Psoas muscle (tissue), 7 donors: ENCODE measurements at regions not wholly inside any gene's neighbourhood (a gene's known extent, or its start where the extent isn't known, plus 50 kb on each side); places are given as distances from the start of the nearest gene placed in this dataset.

Experiments used
- ATAC-seq, 4 donors: fragments of 200-7000 bp; cut with Tn5 transposase; one replicate each; pipeline ENCODE4 v1.9.1; 2020; ENCODE audit warnings: moderate library complexity in 3 of 4, mild to moderate bottlenecking in 2 of 4
- DNase-seq, 2 donors: peaks; one replicate each; pipeline ENCODE4 v3.0.0-alpha.2; 2020
- H3K27ac ChIP-seq: fragments of 200-600 bp; one replicate; pipeline ENCODE4 v1.8.0; 2022
- H3K27me3 ChIP-seq, 3 donors: fragments of 200-600 bp in 1 of 3; one replicate each; pipeline versions ENCODE4 v1.6.1 to v1.8.0; 2013 to 2022; ENCODE audit warnings: low read length in 2 of 3, mild to moderate bottlenecking in 2 of 3, moderate library complexity in 1 of 3; ENCODE audit not compliant: insufficient read depth in 3 of 3
- H3K36me3 ChIP-seq, 2 donors: fragments of 200-600 bp in 1 of 2; one replicate each; pipeline versions ENCODE4 v1.6.1 to v1.8.0; 2013 to 2022; ENCODE audit warnings: low read depth in 1 of 2, mild to moderate bottlenecking in 1 of 2, moderate library complexity in 1 of 2; ENCODE audit not compliant: insufficient read depth in 1 of 2
- H3K4me1 ChIP-seq: fragments of 200-600 bp; one replicate; pipeline ENCODE4 v1.8.0; 2022
- H3K4me3 ChIP-seq: fragments of 200-600 bp; one replicate; pipeline ENCODE4 v1.8.0; 2022; ENCODE audit warnings: mild to moderate bottlenecking
- H3K9me3 ChIP-seq: fragments of 200-600 bp; one replicate; pipeline ENCODE4 v1.8.0; 2022
- WGBS, 3 donors: extraction: QIAGEN DNeasy Blood & Tissue Kit; methylation state at CpG; one replicate each; pipeline versions ENCODE4 v1.1.6 to v1.1.7; 2013; 5-methylcytosine and 5-hydroxymethylcytosine counted together
- intact Hi-C, 2 donors: fragments of 100-400 bp; cut with DNase I; formaldehyde crosslinking; loops; one replicate each; pipeline versions ENCODE4 v1.11.0 to v1.14.2; 2022
- TF ChIP-seq, protein P1 (sequence below): fragments of 200-600 bp; IDR thresholded peaks from one replicate; pipeline ENCODE4 v1.8.0; 2022; ENCODE audit warnings: antibody characterized with exemption
- donor health status: healthy with polysubstance abuse.
- donor health status: DM: no; HTN: no; CAD: no; lungs with moderate emphysema.
- donor health status: Bipolar disorder and iron deficiency.
- donor health status: healthy.
- donor health status: DM: yes; HTN: yes; CAD: no.
- donor health status: DM: no; HTN: no; CAD: no.
- donor health status: DM: yes; HTN: yes; CAD: no.

DNA sequence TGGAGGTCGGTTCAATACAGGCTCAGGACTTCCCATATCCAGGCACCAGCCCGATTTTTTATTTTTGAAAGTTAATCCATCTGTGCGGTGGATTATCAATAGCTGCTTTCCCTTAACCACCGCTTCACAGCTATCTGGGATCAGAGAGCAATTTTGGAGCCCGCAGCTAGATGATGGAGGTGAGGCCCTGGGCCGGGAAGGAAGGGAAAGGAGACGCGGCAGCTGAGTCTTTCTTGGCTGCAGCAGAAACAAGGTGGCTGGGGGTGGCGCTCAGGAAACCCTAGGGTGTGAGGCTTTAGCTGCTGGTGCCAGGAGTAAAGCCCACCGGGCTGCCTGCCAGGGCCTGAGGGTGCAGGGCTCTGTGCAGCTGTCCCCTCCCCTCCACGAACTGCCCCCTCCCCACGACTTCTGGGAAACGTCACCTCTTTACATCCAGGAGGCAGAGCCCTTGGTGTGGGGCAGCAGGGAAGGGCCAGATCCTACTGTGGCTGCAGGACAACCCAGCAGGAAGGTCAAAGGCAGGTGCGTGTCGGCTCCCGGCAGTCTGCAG lies 307.0 kb downstream of the ZNF536 start:
- no peak for ATAC-seq
- Histone ChIP-seq H3K36me3 (no peaks in the 10 kb centered on the region), H3K4me3 (no peak overlapping the region), H3K4me1 (no peaks in the 10 kb centered on the region), H3K27ac (no peak overlapping the region), H3K9me3 (no peaks in the 10 kb centered on the region), H3K27me3 (peaks cover 0 to 19% (median 8%) of the 10 kb centered on the region in 3 donors)
- TF ChIP-seq, protein P1, sequence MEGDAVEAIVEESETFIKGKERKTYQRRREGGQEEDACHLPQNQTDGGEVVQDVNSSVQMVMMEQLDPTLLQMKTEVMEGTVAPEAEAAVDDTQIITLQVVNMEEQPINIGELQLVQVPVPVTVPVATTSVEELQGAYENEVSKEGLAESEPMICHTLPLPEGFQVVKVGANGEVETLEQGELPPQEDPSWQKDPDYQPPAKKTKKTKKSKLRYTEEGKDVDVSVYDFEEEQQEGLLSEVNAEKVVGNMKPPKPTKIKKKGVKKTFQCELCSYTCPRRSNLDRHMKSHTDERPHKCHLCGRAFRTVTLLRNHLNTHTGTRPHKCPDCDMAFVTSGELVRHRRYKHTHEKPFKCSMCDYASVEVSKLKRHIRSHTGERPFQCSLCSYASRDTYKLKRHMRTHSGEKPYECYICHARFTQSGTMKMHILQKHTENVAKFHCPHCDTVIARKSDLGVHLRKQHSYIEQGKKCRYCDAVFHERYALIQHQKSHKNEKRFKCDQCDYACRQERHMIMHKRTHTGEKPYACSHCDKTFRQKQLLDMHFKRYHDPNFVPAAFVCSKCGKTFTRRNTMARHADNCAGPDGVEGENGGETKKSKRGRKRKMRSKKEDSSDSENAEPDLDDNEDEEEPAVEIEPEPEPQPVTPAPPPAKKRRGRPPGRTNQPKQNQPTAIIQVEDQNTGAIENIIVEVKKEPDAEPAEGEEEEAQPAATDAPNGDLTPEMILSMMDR, result no peak
- WGBS, 3 donors, result 38 to 53% (median 44%) methylated on average over 16 of the region's 16 CpGs
- no peak for DNase-seq
- intact Hi-C loops, result no loop called here

GRCh38 chr19:30678168-30678567 lies 306.0 kb downstream of the ZNF536 start:
- intact Hi-C loops, result no loop called here
- no peaks in the 10 kb centered on the region for H3K36me3 ChIP-seq
- no peak for DNase-seq
- ATAC-seq, result no peak
- TF ChIP-seq, protein P1, result no peak
- H3K27ac ChIP-seq, result no peak overlapping the region
- no peak overlapping the region for H3K4me3 ChIP-seq
- peaks cover 0 to 19% (median 8%) of the 10 kb centered on the region in 3 donors for H3K27me3 ChIP-seq
- 94 to 97% (median 94%) methylated on average over 10 of the region's 10 CpGs for WGBS, 3 donors
- H3K4me1 ChIP-seq, result no peaks in the 10 kb centered on the region
- no peaks in the 10 kb centered on the region for H3K9me3 ChIP-seq

DNA sequence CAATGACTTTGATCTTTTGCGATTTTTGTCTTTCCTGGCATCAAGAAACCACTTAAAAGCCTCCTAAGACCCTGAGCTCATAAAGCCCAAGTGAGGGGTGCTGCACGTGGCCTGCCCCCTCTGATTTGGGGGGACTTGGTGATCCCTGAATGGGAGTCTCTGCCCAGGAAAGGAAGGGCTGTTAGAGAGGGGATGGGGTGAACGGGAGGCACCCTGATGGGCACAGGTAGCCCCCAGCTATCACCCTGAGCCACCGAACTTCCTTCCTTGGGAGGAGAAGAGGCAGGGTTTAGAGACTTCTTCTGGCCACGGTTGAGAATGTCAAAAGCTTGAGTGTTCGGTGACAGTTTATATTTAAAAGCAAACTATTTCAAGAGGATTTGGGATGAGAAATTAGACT lies 305.5 kb downstream of the ZNF536 start:
- Histone ChIP-seq H3K27ac (no peak overlapping the region), H3K4me1 (no peaks in the 10 kb centered on the region), H3K9me3 (no peaks in the 10 kb centered on the region), H3K36me3 (no peaks in the 10 kb centered on the region), H3K4me3 (no peak overlapping the region), H3K27me3 (peaks cover 0 to 19% (median 8%) of the 10 kb centered on the region in 3 donors)
- ATAC-seq, result no peak
- intact Hi-C loops, result no loop called here
- 82 to 90% (median 88%) methylated on average over 6 of the region's 6 CpGs for WGBS, 3 donors
- TF ChIP-seq, protein P1, result no peak
- no peak for DNase-seq

DNA sequence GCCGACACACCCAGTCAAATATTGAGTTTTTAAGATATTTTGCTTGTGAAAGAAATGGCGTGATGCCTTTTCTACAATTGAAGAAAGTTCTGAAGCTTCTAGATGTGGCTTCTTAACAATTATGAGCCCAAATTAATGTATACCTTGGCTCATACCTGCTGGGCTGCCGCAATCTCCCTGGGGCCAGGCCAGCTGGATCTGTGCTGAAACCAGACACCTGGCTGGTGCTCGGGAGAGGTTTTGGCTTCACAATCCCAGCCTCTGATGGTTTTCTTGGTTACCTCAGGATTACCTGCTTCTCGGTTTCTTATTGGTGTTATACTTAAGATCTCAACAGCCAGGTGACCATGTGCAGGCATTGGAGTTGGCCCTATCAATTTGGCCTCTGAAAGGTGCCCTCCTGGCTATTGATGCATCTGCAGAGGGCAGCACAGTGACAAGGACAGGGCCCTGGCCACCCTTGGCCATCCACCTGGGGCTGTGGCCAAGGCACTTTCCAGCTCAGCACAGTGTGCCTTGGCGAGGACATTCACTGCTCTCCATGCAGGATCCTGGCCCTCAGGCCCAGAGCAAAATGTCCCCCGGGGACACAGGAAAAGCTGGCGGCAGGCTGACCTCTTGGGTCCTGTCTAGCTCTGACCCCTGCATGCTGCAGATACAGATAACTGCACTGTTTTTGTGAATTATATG lies 305.0 kb downstream of the ZNF536 start:
- DNase-seq (no peak), ATAC-seq (no peak)
- H3K4me1 ChIP-seq, result no peaks in the 10 kb centered on the region
- intact Hi-C loops, result no loop called here
- H3K36me3 ChIP-seq, result no peaks in the 10 kb centered on the region
- H3K27me3 ChIP-seq, result peaks cover 0 to 19% (median 8%) of the 10 kb centered on the region in 3 donors
- no peaks in the 10 kb centered on the region for H3K9me3 ChIP-seq
- no peak overlapping the region for H3K27ac ChIP-seq
- TF ChIP-seq, protein P1, result no peak
- no peak overlapping the region for H3K4me3 ChIP-seq
- WGBS, 3 donors, result 60 to 72% (median 61%) methylated on average over 8 of the region's 8 CpGs
